ENCODE measurements at regions not wholly inside any gene's neighbourhood (a gene's known extent, or its start where the extent isn't known, plus 50 kb on each side); places are given as distances from the start of the nearest gene placed in this dataset.

DNA sequence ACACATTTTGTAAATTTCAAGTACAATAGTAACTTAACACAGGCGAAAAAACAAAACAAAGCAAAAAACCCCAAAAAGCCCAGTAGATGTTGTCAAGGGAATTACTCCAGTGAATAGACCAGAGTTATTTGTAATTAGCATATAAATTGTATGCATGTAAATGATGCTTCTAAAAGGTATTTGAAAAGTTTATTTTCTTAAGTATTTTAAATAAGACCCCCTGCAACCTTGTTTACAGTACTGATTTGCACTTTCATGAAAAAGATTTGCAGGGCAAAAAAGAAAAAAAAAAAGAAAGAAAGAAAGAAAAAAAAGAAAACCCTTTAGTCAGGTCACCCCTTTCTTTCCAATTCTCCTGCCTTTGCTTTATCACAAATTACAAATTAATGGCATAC is 372.3 kb upstream of the IRX2 start:
- TF ChIP-seq, protein P1, sequence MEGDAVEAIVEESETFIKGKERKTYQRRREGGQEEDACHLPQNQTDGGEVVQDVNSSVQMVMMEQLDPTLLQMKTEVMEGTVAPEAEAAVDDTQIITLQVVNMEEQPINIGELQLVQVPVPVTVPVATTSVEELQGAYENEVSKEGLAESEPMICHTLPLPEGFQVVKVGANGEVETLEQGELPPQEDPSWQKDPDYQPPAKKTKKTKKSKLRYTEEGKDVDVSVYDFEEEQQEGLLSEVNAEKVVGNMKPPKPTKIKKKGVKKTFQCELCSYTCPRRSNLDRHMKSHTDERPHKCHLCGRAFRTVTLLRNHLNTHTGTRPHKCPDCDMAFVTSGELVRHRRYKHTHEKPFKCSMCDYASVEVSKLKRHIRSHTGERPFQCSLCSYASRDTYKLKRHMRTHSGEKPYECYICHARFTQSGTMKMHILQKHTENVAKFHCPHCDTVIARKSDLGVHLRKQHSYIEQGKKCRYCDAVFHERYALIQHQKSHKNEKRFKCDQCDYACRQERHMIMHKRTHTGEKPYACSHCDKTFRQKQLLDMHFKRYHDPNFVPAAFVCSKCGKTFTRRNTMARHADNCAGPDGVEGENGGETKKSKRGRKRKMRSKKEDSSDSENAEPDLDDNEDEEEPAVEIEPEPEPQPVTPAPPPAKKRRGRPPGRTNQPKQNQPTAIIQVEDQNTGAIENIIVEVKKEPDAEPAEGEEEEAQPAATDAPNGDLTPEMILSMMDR (IDR thresholded peaks at IDR 0.05): no peak
- TF ChIP-seq POLR2A (IDR thresholded peaks at IDR 0.05): no peak
- TF ChIP-seq POLR2AphosphoS5 (IDR thresholded peaks at IDR 0.05): no peak
- no peak for TF ChIP-seq EP300 (IDR thresholded peaks at IDR 0.05)

Data from sigmoid colon (tissue), 4 donors.